ENCODE measurements at regions not wholly inside any gene's neighbourhood (a gene's known extent, or its start where the extent isn't known, plus 50 kb on each side); places are given as distances from the start of the nearest gene placed in this dataset.
"Not testable (repeated sequence)": the region's sequence is repeated elsewhere in the genome, so short reads cannot be mapped to it uniquely, and the experiment has no call there.

GRCh38 chr4:38302910-38303309 is 342.7 kb downstream of the PTTG2 start:
- DNase-seq (ENCODE audit: low spot score) (no peak), ATAC-seq (no peak)
- intact Hi-C loops (cut with DNase I) = no loop called here

- intact Hi-C loops (cut with DNase I); DNase-seq (ENCODE audit: low spot score): not testable (repeated sequence)
Measured at GRCh38 chr4:38304460-38304859, 344.3 kb downstream of the PTTG2 start.

GRCh38 chr4:38306482-38307071 is 346.4 kb downstream of the PTTG2 start:
- DNase-seq (ENCODE audit: low spot score) (no peak), ATAC-seq (no peak)
- intact Hi-C loops (cut with DNase I) = no loop called here

More at GRCh38 chr4:38304460-38304859, 344.3 kb downstream of the PTTG2 start:
- not testable (repeated sequence) for ATAC-seq

GRCh38 chr4:38308728-38309311 is 348.6 kb downstream of the PTTG2 start:
- no peak for ATAC-seq

GRCh38 chr4:38309471-38309870 is 349.3 kb downstream of the PTTG2 start:
- no peak for ATAC-seq
- intact Hi-C loops (cut with DNase I) = no loop called here
- no peak for DNase-seq (ENCODE audit: low spot score)

More at GRCh38 chr4:38308728-38309311, 348.6 kb downstream of the PTTG2 start:
- DNase-seq (ENCODE audit: low spot score) = no peak
- intact Hi-C loops (cut with DNase I) = no loop called here

GRCh38 chr4:38310446-38311043 is 350.3 kb downstream of the PTTG2 start:
- intact Hi-C loops (cut with DNase I) = loop anchor here (10.0 kb wide), 1 partner anchor 246 kb away; no protein-coding TSS in a partner anchor
- DNase-seq (ENCODE audit: low spot score) = no peak

GRCh38 chr4:38311495-38312126 is 351.4 kb downstream of the PTTG2 start:
- DNase-seq (ENCODE audit: low spot score) (no peak), ATAC-seq (no peak)
- intact Hi-C loops (cut with DNase I) = loop anchor here (10.0 kb wide), 1 partner anchor 247 kb away; no protein-coding TSS in a partner anchor

More at GRCh38 chr4:38310446-38311043, 350.3 kb downstream of the PTTG2 start:
- no peak for ATAC-seq

GRCh38 chr4:38313175-38313574 is 350.8 kb upstream of the KLF3 start:
- intact Hi-C loops (cut with DNase I) = loop anchor here (10.0 kb wide), 1 partner anchor 248 kb away; no protein-coding TSS in a partner anchor
- DNase-seq (ENCODE audit: low spot score) = no peak
- no peak for ATAC-seq

GRCh38 chr4:38313999-38314561 is 349.9 kb upstream of the KLF3 start:
- DNase-seq (ENCODE audit: low spot score) (no peak), ATAC-seq (no peak)
- intact Hi-C loops (cut with DNase I) = loop anchor here (10.0 kb wide), 1 partner anchor 249 kb away; no protein-coding TSS in a partner anchor

GRCh38 chr4:38314663-38315062 is 349.3 kb upstream of the KLF3 start:
- intact Hi-C loops (cut with DNase I) = loop anchor here (5.0 to 10.0 kb wide), 2 partner anchors 250 to 348 kb away; partner anchors contain the start of gene KLF3
- DNase-seq (ENCODE audit: low spot score) (no peak), ATAC-seq (no peak)

- intact Hi-C loops (cut with DNase I) = loop anchor here (5.0 to 10.0 kb wide), 2 partner anchors 250 to 347 kb away; partner anchors contain the start of gene KLF3
- no peak for ATAC-seq
- no peak for DNase-seq (ENCODE audit: low spot score)
Measured at GRCh38 chr4:38315286-38315685, 348.7 kb upstream of the KLF3 start.

- no peak for ATAC-seq
- no peak for DNase-seq (ENCODE audit: low spot score)
- intact Hi-C loops (cut with DNase I) = loop anchor here (5.0 to 10.0 kb wide), 2 partner anchors 251 to 346 kb away; partner anchors contain the start of gene KLF3
Measured at GRCh38 chr4:38316045-38316444, 348.0 kb upstream of the KLF3 start.

GRCh38 chr4:38317041-38317674 is 346.8 kb upstream of the KLF3 start:
- ATAC-seq (no peak), DNase-seq (ENCODE audit: low spot score) (no peak)
- intact Hi-C loops (cut with DNase I) = loop anchor here (5.0 to 10.0 kb wide), 2 partner anchors 252 to 345 kb away; partner anchors contain the start of gene KLF3

- intact Hi-C loops (cut with DNase I) = loop anchor here (5.0 to 10.0 kb wide), 2 partner anchors 254 to 343 kb away; partner anchors contain the start of gene KLF3
- DNase-seq (ENCODE audit: low spot score) = peak; percentile 92
- ATAC-seq = peak; percentile 97
Measured at GRCh38 chr4:38318737-38319455, 345.1 kb upstream of the KLF3 start.

GRCh38 chr4:38319456-38320342 is 344.3 kb upstream of the KLF3 start:
- ATAC-seq = peak; percentile 88

GRCh38 chr4:38320343-38320695 is 343.7 kb upstream of the KLF3 start:
- ATAC-seq = no peak
- intact Hi-C loops (cut with DNase I) = no loop called here
- DNase-seq (ENCODE audit: low spot score) = no peak

More at GRCh38 chr4:38319456-38320342, 344.3 kb upstream of the KLF3 start:
- peak; percentile 99 for DNase-seq (ENCODE audit: low spot score)
- intact Hi-C loops (cut with DNase I) = loop anchor here (5.0 to 10.0 kb wide), 2 partner anchors 255 to 343 kb away; partner anchors contain the start of gene KLF3

- no peak for ATAC-seq
Measured at GRCh38 chr4:38320833-38321232, 343.2 kb upstream of the KLF3 start.

More at GRCh38 chr4:38320833-38321232, 343.2 kb upstream of the KLF3 start:
- intact Hi-C loops (cut with DNase I) = no loop called here
- no peak for DNase-seq (ENCODE audit: low spot score)

Data from sciatic nerve (tissue), 2 donors.